ENCODE measurements at regions not wholly inside any gene's neighbourhood (a gene's known extent, or its start where the extent isn't known, plus 50 kb on each side); places are given as distances from the start of the nearest gene placed in this dataset.

GRCh38 chr6:6924708-6925107, 183.1 kb upstream of the RREB1 start:
- TF ChIP-seq CTCF (conservative IDR thresholded peaks at IDR 0.05) (no peak), ZFX (IDR thresholded peaks at IDR 0.05) (no peak)
